Astrocyte (in vitro differentiated cells and primary cell): ENCODE measurements at regions not wholly inside any gene's neighbourhood (a gene's known extent, or its start where the extent isn't known, plus 50 kb on each side); places are given as distances from the start of the nearest gene placed in this dataset.

ENCODE experiments used
- CTCF ChIP-seq: IDR thresholded peaks from 2 replicates; pipeline ENCODE4 v1.5.1; 2011; ENCODE audit warnings: low read depth, mild to moderate bottlenecking, inconsistent platforms, low read length, moderate library complexity; ENCODE audit not compliant: insufficient read depth
- EZH2 ChIP-seq: IDR thresholded peaks from 2 replicates; pipeline ENCODE4 v1.6.1; 2012; ENCODE audit warnings: mild to moderate bottlenecking, low read length, inconsistent platforms; ENCODE audit not compliant: insufficient read depth

- TF ChIP-seq CTCF (no peak), EZH2 (no peak)
Observed at GRCh38 chr7:21269021-21269420, 158.9 kb upstream of the SP4 start.
